IMR-90 (cell line): ENCODE measurements at regions not wholly inside any gene's neighbourhood (a gene's known extent, or its start where the extent isn't known, plus 50 kb on each side); places are given as distances from the start of the nearest gene placed in this dataset.

Source experiments
- ATAC-seq: fragments of 200-7000 bp; cut with Tn5 transposase; 2 replicates; pipeline ENCODE4 v1.9.1; 2020; ENCODE audit warnings: low read depth, mild to moderate bottlenecking, moderate library complexity
- BruUV-seq: library from RNA; stranded (reverse); fragments of 400-500 nt; replicated peaks from 2 replicates; lab custom pipeline; 2021; lab: Mats Ljungman, UMichigan
- CTCF ChIA-PET: fragments of 300-600 bp; formaldehyde crosslinking; extraction: SDS; loops from one replicate; lab custom pipeline; 2021; ENCODE audit warnings: antibody characterized with exemption; lab: Yijun Ruan, JAX
- POLR2A ChIA-PET: fragments of 300-600 bp; sonication (Branson Sonifier 250); formaldehyde crosslinking; loops from one replicate; lab custom pipeline; 2022; ENCODE audit warnings: antibody characterized with exemption; ENCODE audit not compliant: unreplicated experiment; lab: Charles Lee
- DNase-seq: peaks from one replicate; pipeline ENCODE4 v3.0.0; 2013
- H2AFZ ChIP-seq: replicated peaks from 2 replicates; pipeline ENCODE3; 2013; ENCODE audit warnings: low read length, mild to moderate bottlenecking; ENCODE audit not compliant: poor library complexity
- H2AK5ac ChIP-seq: 2 replicates; pipeline ENCODE4 v1.6.1; 2013; ENCODE audit warnings: low read depth, low read length, inconsistent platforms
- H2AK9ac ChIP-seq: replicated peaks from 2 replicates; pipeline ENCODE3; 2013; ENCODE audit warnings: mild to moderate bottlenecking, low read depth, low read length, moderate library complexity; ENCODE audit not compliant: poor library complexity
- H2BK120ac ChIP-seq: 2 replicates; pipeline ENCODE4 v1.6.1; 2013; ENCODE audit warnings: low read depth, low read length, inconsistent platforms
- H2BK15ac ChIP-seq: 3 replicates; pipeline ENCODE4 v1.6.1; 2013; ENCODE audit warnings: low read depth, low read length, inconsistent platforms
- H2BK20ac ChIP-seq: 2 replicates; pipeline ENCODE4 v1.6.1; 2013; ENCODE audit warnings: low read depth, mild to moderate bottlenecking, inconsistent platforms, low read length, moderate library complexity
- H2BK5ac ChIP-seq: 2 replicates; pipeline ENCODE4 v1.6.1; 2013; ENCODE audit warnings: mild to moderate bottlenecking, low read depth, low read length, inconsistent platforms; ENCODE audit not compliant: poor library complexity, severe bottlenecking
- H3K14ac ChIP-seq: replicated peaks from 2 replicates; pipeline ENCODE4 v1.6.1; 2013; ENCODE audit warnings: low read depth, low read length, inconsistent platforms
- H3K18ac ChIP-seq: 2 replicates; pipeline ENCODE4 v1.6.1; 2013; ENCODE audit warnings: low read depth, low read length, control low read depth
- H3K23ac ChIP-seq: 2 replicates; pipeline ENCODE4 v1.6.1; 2013; ENCODE audit warnings: low read depth, low read length, inconsistent platforms
- H3K27ac ChIP-seq: 2 replicates; pipeline ENCODE4 v1.5.1; 2013; ENCODE audit warnings: mild to moderate bottlenecking, control low read depth, low read length; ENCODE audit not compliant: insufficient read depth
- H3K27me3 ChIP-seq: 2 replicates; pipeline ENCODE4 v1.6.1; 2013; ENCODE audit warnings: low read length; ENCODE audit not compliant: control insufficient read depth, insufficient read depth
- H3K36me3 ChIP-seq: 2 replicates; pipeline ENCODE4 v1.6.1; 2013; ENCODE audit warnings: low read length, mixed read lengths; ENCODE audit not compliant: control insufficient read depth, insufficient read depth
- H3K4ac ChIP-seq: 2 replicates; pipeline ENCODE4 v1.6.1; 2013; ENCODE audit warnings: low read depth, low read length, inconsistent platforms
- H3K4me1 ChIP-seq: 2 replicates; pipeline ENCODE4 v1.6.1; 2013; ENCODE audit warnings: low read length, mixed read lengths; ENCODE audit not compliant: control insufficient read depth, insufficient read depth
- H3K4me2 ChIP-seq: 2 replicates; pipeline ENCODE4 v1.6.1; 2013; ENCODE audit warnings: low read depth, mild to moderate bottlenecking, control low read depth, low read length, moderate library complexity
- H3K4me3 ChIP-seq: 2 replicates; pipeline ENCODE4 v1.5.1; 2013; ENCODE audit warnings: low read depth, mild to moderate bottlenecking, control low read depth, low read length, moderate library complexity; ENCODE audit not compliant: insufficient read depth
- H3K56ac ChIP-seq: 2 replicates; pipeline ENCODE4 v1.6.1; 2013; ENCODE audit warnings: low read length, inconsistent platforms; ENCODE audit not compliant: insufficient read depth; ENCODE audit errors: extremely low read depth
- H3K79me1 ChIP-seq, 2 experiments: 2 replicates each; pipeline ENCODE4 v1.6.1; 2013; ENCODE audit warnings: low read length in 2 of 2, inconsistent platforms in 1 of 2, low read depth in 1 of 2
- H3K9ac ChIP-seq: 2 replicates; pipeline ENCODE4 v1.6.1; 2013; ENCODE audit warnings: low read depth, low read length, control low read depth
- H3K9me1 ChIP-seq: 2 replicates; pipeline ENCODE4 v1.6.1; 2013; ENCODE audit warnings: low read length, inconsistent platforms; ENCODE audit not compliant: insufficient read depth
- H3K9me3 ChIP-seq: 2 replicates; pipeline ENCODE4 v1.6.1; 2013; ENCODE audit warnings: low read length; ENCODE audit not compliant: control insufficient read depth, insufficient read depth
- H4K20me1 ChIP-seq: 2 replicates; pipeline ENCODE4 v1.6.1; 2013; ENCODE audit warnings: low read length, inconsistent platforms; ENCODE audit not compliant: insufficient read depth
- H4K5ac ChIP-seq: 2 replicates; pipeline ENCODE4 v1.6.1; 2013; ENCODE audit warnings: mild to moderate bottlenecking, low read depth, low read length, control low read depth
- H4K8ac ChIP-seq, 2 experiments: 2 replicates each; pipeline ENCODE4 v1.6.1; 2013; ENCODE audit warnings: low read depth in 2 of 2, low read length in 2 of 2, control low read depth in 1 of 2, inconsistent platforms in 1 of 2
- H4K91ac ChIP-seq: 2 replicates; pipeline ENCODE4 v1.6.1; 2013; ENCODE audit warnings: low read depth, low read length, inconsistent platforms; ENCODE audit not compliant: insufficient read depth
- BHLHE40 ChIP-seq: fragments of 150-350 bp; IDR thresholded peaks from 2 replicates; pipeline ENCODE4 v1.6.1; 2016; ENCODE audit warnings: mild to moderate bottlenecking, low read depth, low read length
- CEBPB ChIP-seq: IDR thresholded peaks from 2 replicates; pipeline ENCODE4 v1.6.1; 2012; ENCODE audit warnings: low read depth, low read length, improper control_type of control experiment
- CHD1 ChIP-seq: IDR thresholded peaks from 2 replicates; pipeline ENCODE4 v1.6.1; 2012; ENCODE audit warnings: low read depth, low read length, improper control_type of control experiment
- FOS ChIP-seq: fragments of 150-350 bp; IDR thresholded peaks from 2 replicates; pipeline ENCODE4 v1.6.1; 2016; ENCODE audit warnings: low read depth, low read length
- MAFK ChIP-seq: IDR thresholded peaks from 2 replicates; pipeline ENCODE4 v1.6.1; 2012; ENCODE audit warnings: low read depth, low read length, improper control_type of control experiment
- MAZ ChIP-seq: IDR thresholded peaks from 2 replicates; pipeline ENCODE4 v1.6.1; 2012; ENCODE audit warnings: low read depth, mild to moderate bottlenecking, low read length, improper control_type of control experiment, moderate library complexity, borderline replicate concordance
- MXI1 ChIP-seq: IDR thresholded peaks from 2 replicates; pipeline ENCODE4 v1.6.1; 2012; ENCODE audit warnings: low read depth, mild to moderate bottlenecking, low read length, moderate library complexity, borderline replicate concordance
- NFE2L2 ChIP-seq: fragments of 150-350 bp; IDR thresholded peaks from 2 replicates; pipeline ENCODE4 v1.6.1; 2016; ENCODE audit warnings: low read depth, mild to moderate bottlenecking, low read length
- POLR2A ChIP-seq: IDR thresholded peaks from 2 replicates; pipeline ENCODE4 v1.6.1; 2012; ENCODE audit warnings: mild to moderate bottlenecking, low read depth, low read length
- RAD21 ChIP-seq: IDR thresholded peaks from 2 replicates; pipeline ENCODE4 v1.6.1; 2012; ENCODE audit warnings: low read length, improper control_type of control experiment
- RCOR1 ChIP-seq: IDR thresholded peaks from 2 replicates; pipeline ENCODE4 v1.6.1; 2012; ENCODE audit warnings: mild to moderate bottlenecking, low read length, improper control_type of control experiment; ENCODE audit not compliant: insufficient replicate concordance
- RFX5 ChIP-seq: IDR thresholded peaks from 2 replicates; pipeline ENCODE4 v1.8.0; 2012; ENCODE audit warnings: low read depth, mild to moderate bottlenecking, low read length, moderate library complexity
- SMC3 ChIP-seq: fragments of 150-350 bp; IDR thresholded peaks from 2 replicates; pipeline ENCODE4 v1.6.1; 2016; ENCODE audit warnings: low read depth, mild to moderate bottlenecking, antibody characterized with exemption, low read length, moderate library complexity
- WGBS, 2 experiments: methylation state at CpG; one replicate each; pipeline versions ENCODE4 v1.1.5 to v1.1.7; 2013; ENCODE audit warnings: missing lambda C conversion rate in 2 of 2; ENCODE audit not compliant: insufficient read length in 1 of 2; ENCODE audit errors: extremely low coverage in 2 of 2; 5-methylcytosine and 5-hydroxymethylcytosine counted together
- dilution Hi-C: fragments of 300-500 bp; cut with HindIII; formaldehyde crosslinking; loops from one replicate; pipeline ENCODE4 v1.14.3; 2018; ENCODE audit warnings: low sequenced_read_pairs; ENCODE audit not compliant: unreplicated experiment
- in situ Hi-C: fragments of 300-500 bp; cut with MboI; formaldehyde crosslinking; loops from 3 replicates; pipeline ENCODE4 v1.14.3; 2019; ENCODE audit warnings: low sequenced_read_pairs, inconsistent platforms, mixed read lengths
- intact Hi-C: fragments of 100-400 bp; cut with micrococcal nuclease; formaldehyde crosslinking; loops from 2 replicates; pipeline ENCODE4 v1.10.0; 2022
- TF ChIP-seq, protein P1 (sequence below): fragments of 150-350 bp; IDR thresholded peaks from 2 replicates; pipeline ENCODE4 v1.6.1; 2017; ENCODE audit warnings: mild to moderate bottlenecking, antibody characterized with exemption, low read length, low read depth
- TF ChIP-seq, protein P2 (sequence below): conservative IDR thresholded peaks from 2 replicates; pipeline ENCODE4 v1.5.1; 2012; ENCODE audit warnings: mild to moderate bottlenecking, low read depth, low read length, improper control_type of control experiment
- TF ChIP-seq, protein P3 (sequence below): fragments of 150-350 bp; IDR thresholded peaks from 2 replicates; pipeline ENCODE4 v1.6.1; 2016; ENCODE audit warnings: low read depth, mild to moderate bottlenecking, low read length, moderate library complexity, borderline replicate concordance

DNA sequence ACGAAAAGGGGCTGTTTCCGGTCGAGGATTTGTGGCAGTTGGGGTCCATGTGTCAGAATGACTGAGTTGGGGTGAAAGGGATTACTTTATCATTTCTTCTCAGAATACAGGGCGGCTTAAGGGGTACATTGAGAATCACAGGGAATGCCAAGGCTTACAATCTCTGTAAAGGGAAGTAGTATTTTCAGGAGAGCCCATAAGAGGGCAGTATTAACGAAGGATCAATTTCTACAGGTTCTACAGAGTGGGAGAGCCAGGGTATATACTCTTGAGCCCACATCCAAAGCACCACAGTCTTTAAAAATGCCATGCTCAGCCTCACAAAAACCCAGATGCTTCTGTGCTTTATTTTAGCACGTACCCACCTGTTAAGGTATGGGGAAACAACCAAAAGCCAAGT lies 67.7 kb upstream of the ZXDA start:
- H2BK5ac ChIP-seq: no peak overlapping the region
- no peaks in the 10 kb centered on the region for H3K9me1 ChIP-seq
- H3K4me2 ChIP-seq: no peak overlapping the region
- H3K27ac ChIP-seq: no peak overlapping the region
- no peak overlapping the region for H3K23ac ChIP-seq
- H2BK15ac ChIP-seq: no peak overlapping the region
- BruUV-seq: no TSS peak
- in situ Hi-C loops (no loop called here), intact Hi-C loops (no loop called here), dilution Hi-C loops (no loop called here)
- no peak overlapping the region for H2AK5ac ChIP-seq
- H4K20me1 ChIP-seq: no peaks in the 10 kb centered on the region
- H4K8ac ChIP-seq: no peak overlapping the region
- H3K79me1 ChIP-seq: no peaks in the 10 kb centered on the region
- DNase-seq (no peak), ATAC-seq (no peak)
- no peak overlapping the region for H2BK120ac ChIP-seq
- ChIA-PET POLR2A (no interaction called here), CTCF (no interaction called here)
- H3K27me3 ChIP-seq: no peaks in the 10 kb centered on the region
- H3K4ac ChIP-seq: no peak overlapping the region
- H4K5ac ChIP-seq: no peak overlapping the region
- H3K4me1 ChIP-seq: no peaks in the 10 kb centered on the region
- no peak overlapping the region for H2AFZ ChIP-seq
- TF ChIP-seq RFX5: no peak
- no peak for TF ChIP-seq MXI1
- TF ChIP-seq, protein P1, sequence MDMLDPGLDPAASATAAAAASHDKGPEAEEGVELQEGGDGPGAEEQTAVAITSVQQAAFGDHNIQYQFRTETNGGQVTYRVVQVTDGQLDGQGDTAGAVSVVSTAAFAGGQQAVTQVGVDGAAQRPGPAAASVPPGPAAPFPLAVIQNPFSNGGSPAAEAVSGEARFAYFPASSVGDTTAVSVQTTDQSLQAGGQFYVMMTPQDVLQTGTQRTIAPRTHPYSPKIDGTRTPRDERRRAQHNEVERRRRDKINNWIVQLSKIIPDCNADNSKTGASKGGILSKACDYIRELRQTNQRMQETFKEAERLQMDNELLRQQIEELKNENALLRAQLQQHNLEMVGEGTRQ: no peak
- TF ChIP-seq MAZ: no peak
- TF ChIP-seq RAD21: no peak
- TF ChIP-seq, protein P2, sequence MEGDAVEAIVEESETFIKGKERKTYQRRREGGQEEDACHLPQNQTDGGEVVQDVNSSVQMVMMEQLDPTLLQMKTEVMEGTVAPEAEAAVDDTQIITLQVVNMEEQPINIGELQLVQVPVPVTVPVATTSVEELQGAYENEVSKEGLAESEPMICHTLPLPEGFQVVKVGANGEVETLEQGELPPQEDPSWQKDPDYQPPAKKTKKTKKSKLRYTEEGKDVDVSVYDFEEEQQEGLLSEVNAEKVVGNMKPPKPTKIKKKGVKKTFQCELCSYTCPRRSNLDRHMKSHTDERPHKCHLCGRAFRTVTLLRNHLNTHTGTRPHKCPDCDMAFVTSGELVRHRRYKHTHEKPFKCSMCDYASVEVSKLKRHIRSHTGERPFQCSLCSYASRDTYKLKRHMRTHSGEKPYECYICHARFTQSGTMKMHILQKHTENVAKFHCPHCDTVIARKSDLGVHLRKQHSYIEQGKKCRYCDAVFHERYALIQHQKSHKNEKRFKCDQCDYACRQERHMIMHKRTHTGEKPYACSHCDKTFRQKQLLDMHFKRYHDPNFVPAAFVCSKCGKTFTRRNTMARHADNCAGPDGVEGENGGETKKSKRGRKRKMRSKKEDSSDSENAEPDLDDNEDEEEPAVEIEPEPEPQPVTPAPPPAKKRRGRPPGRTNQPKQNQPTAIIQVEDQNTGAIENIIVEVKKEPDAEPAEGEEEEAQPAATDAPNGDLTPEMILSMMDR: no peak
- TF ChIP-seq BHLHE40: no peak
- TF ChIP-seq RCOR1: no peak
- no peak for TF ChIP-seq FOS
- TF ChIP-seq NFE2L2: no peak
- TF ChIP-seq POLR2A: no peak
- no peak for TF ChIP-seq SMC3
- TF ChIP-seq MAFK: no peak
- no peak for TF ChIP-seq CHD1
- TF ChIP-seq, protein P3, sequence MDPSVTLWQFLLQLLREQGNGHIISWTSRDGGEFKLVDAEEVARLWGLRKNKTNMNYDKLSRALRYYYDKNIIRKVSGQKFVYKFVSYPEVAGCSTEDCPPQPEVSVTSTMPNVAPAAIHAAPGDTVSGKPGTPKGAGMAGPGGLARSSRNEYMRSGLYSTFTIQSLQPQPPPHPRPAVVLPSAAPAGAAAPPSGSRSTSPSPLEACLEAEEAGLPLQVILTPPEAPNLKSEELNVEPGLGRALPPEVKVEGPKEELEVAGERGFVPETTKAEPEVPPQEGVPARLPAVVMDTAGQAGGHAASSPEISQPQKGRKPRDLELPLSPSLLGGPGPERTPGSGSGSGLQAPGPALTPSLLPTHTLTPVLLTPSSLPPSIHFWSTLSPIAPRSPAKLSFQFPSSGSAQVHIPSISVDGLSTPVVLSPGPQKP: no peak
- no peak for TF ChIP-seq CEBPB
- H2AK9ac ChIP-seq: no peak overlapping the region
- no peak overlapping the region for H3K9ac ChIP-seq
- no peak overlapping the region for H4K91ac ChIP-seq
- peaks cover 2% of the 10 kb centered on the region; the same call in 1 of the 2 replicates for H3K9me3 ChIP-seq
- no peak overlapping the region for H2BK20ac ChIP-seq
- no peak overlapping the region for H3K14ac ChIP-seq
- H3K36me3 ChIP-seq: no peaks in the 10 kb centered on the region
- WGBS, 2 experiments: no CpG with 5 or more reads among the region's 6 CpGs
- H3K4me3 ChIP-seq: no peak overlapping the region
- H3K18ac ChIP-seq: no peak overlapping the region
- H3K56ac ChIP-seq: no peak overlapping the region
